ENCODE measurements at regions not wholly inside any gene's neighbourhood (a gene's known extent, or its start where the extent isn't known, plus 50 kb on each side); places are given as distances from the start of the nearest gene placed in this dataset.

- DNase-seq (ENCODE audit: low read depth, low spot score), result peak; percentile 32
These were observed 628.2 kb downstream of the USP25 start for GRCh38 chr21:16357994-16358393.

GRCh38 chr21:16358784-16359183 is 629.0 kb downstream of the USP25 start:
- no peak for DNase-seq (ENCODE audit: low read depth, low spot score)

GRCh38 chr21:16363100-16363499 is 633.3 kb downstream of the USP25 start:
- DNase-seq (ENCODE audit: low read depth, low spot score), result no peak

GRCh38 chr21:16363518-16363917 is 633.7 kb downstream of the USP25 start:
- DNase-seq (ENCODE audit: low read depth, low spot score), result no peak

GRCh38 chr21:16366207-16366606 is 636.4 kb downstream of the USP25 start:
- DNase-seq (ENCODE audit: low read depth, low spot score), result no peak

GRCh38 chr21:16367079-16367478 is 637.3 kb downstream of the USP25 start:
- DNase-seq (ENCODE audit: low read depth, low spot score), result no peak

GRCh38 chr21:16370186-16370585 is 640.4 kb downstream of the USP25 start:
- DNase-seq (ENCODE audit: low read depth, low spot score), result no peak

GRCh38 chr21:16372586-16372985 is 642.8 kb downstream of the USP25 start:
- no peak for DNase-seq (ENCODE audit: low read depth, low spot score)

GRCh38 chr21:16376673-16377072 is 646.9 kb downstream of the USP25 start:
- DNase-seq (ENCODE audit: low read depth, low spot score), result no peak

GRCh38 chr21:16377120-16377658 is 647.4 kb downstream of the USP25 start:
- peak; percentile 75 for DNase-seq (ENCODE audit: low read depth, low spot score)

- no peak for DNase-seq (ENCODE audit: low read depth, low spot score)
These were observed 648.1 kb downstream of the USP25 start for GRCh38 chr21:16377857-16378256.

- DNase-seq (ENCODE audit: low read depth, low spot score), result no peak
These were observed 648.7 kb downstream of the USP25 start for GRCh38 chr21:16378525-16378924.

- DNase-seq (ENCODE audit: low read depth, low spot score), result no peak
These were observed 658.5 kb downstream of the USP25 start for GRCh38 chr21:16388291-16388690.

- DNase-seq (ENCODE audit: low read depth, low spot score), result no peak
These were observed 659.3 kb downstream of the USP25 start for GRCh38 chr21:16388911-16389560.

GRCh38 chr21:16389643-16390042 is 659.9 kb downstream of the USP25 start:
- no peak for DNase-seq (ENCODE audit: low read depth, low spot score)

GRCh38 chr21:16395285-16395684 is 665.5 kb downstream of the USP25 start:
- no peak for DNase-seq (ENCODE audit: low read depth, low spot score)

GRCh38 chr21:16402752-16403151 is 673.0 kb downstream of the USP25 start:
- DNase-seq (ENCODE audit: low read depth, low spot score), result peak; percentile 37

GRCh38 chr21:16404776-16405175 is 675.0 kb downstream of the USP25 start:
- DNase-seq (ENCODE audit: low read depth, low spot score), result no peak

- no peak for DNase-seq (ENCODE audit: low read depth, low spot score)
These were observed 676.6 kb downstream of the USP25 start for GRCh38 chr21:16406355-16406754.

- DNase-seq (ENCODE audit: low read depth, low spot score), result peak; percentile 80
These were observed 677.8 kb downstream of the USP25 start for GRCh38 chr21:16407403-16408240.

GRCh38 chr21:16408280-16408679 is 678.5 kb downstream of the USP25 start:
- DNase-seq (ENCODE audit: low read depth, low spot score), result peak; percentile 35

GRCh38 chr21:16409352-16409751 is 679.6 kb downstream of the USP25 start:
- peak; percentile 41 for DNase-seq (ENCODE audit: low read depth, low spot score)

- DNase-seq (ENCODE audit: low read depth, low spot score), result no peak
These were observed 688.4 kb downstream of the USP25 start for GRCh38 chr21:16418226-16418625.
